ENCODE measurements at regions not wholly inside any gene's neighbourhood (a gene's known extent, or its start where the extent isn't known, plus 50 kb on each side); places are given as distances from the start of the nearest gene placed in this dataset.

GRCh38 chr4:36532670-36533379 lies 251.4 kb downstream of the DTHD1 start:
- H3K9ac ChIP-seq (ENCODE audit: low read length) = no peak overlapping the region
- Mint-ChIP-seq H3K27ac (no peak overlapping the region), H3K27me3 (no peaks in the 10 kb centered on the region), H3K4me3 (no peak overlapping the region), H3K4me1 (no peaks in the 10 kb centered on the region), H3K9me3 (ENCODE audit: insufficient read depth) (no peaks in the 10 kb centered on the region)
- H3K79me2 ChIP-seq (ENCODE audit: control insufficient read depth, insufficient read depth, low read length) = no peaks in the 10 kb centered on the region
- H2AFZ ChIP-seq (ENCODE audit: insufficient read depth, low read depth, low read length, poor library complexity, severe bottlenecking) = no peak overlapping the region
- no peak for ATAC-seq (ENCODE audit: low read depth)
- no peaks in the 10 kb centered on the region for H3K36me3 ChIP-seq (replicated peaks in 1 of 2; ENCODE audit: control extremely low read depth in 1 of 2, control insufficient read depth in 1 of 2, extremely low read depth in 1 of 2, insufficient read depth in 2 of 2, low read length in 1 of 2)
- no peak for DNase-seq
- H3K4me3 ChIP-seq (ENCODE audit: control extremely low read depth in 1 of 5, extremely low read depth in 1 of 5, insufficient read depth in 1 of 5, low read depth in 2 of 5, low read length in 4 of 5) = no peak overlapping the region
- no peak overlapping the region for H3K4me2 ChIP-seq (replicated peaks; ENCODE audit: low read depth, low read length, poor library complexity, severe bottlenecking)
- H3K27ac ChIP-seq (ENCODE audit: low read length in 2 of 2) = no peak overlapping the region
- H3K27me3 ChIP-seq (replicated peaks in 1 of 4; ENCODE audit: control extremely low read depth in 1 of 4, control insufficient read depth in 3 of 4, insufficient read depth in 4 of 4, low read length in 3 of 4) = no peaks in the 10 kb centered on the region
- H4K20me1 ChIP-seq (ENCODE audit: control insufficient read depth, insufficient read depth, low read length, poor library complexity, severe bottlenecking) = no peaks in the 10 kb centered on the region
- TF ChIP-seq CTCF (IDR thresholded peaks at IDR 0.05) (no peak), EZH2 (IDR thresholded peaks at IDR 0.05; ENCODE audit: borderline replicate concordance, insufficient read depth, low read depth, low read length, poor library complexity, severe bottlenecking) (no peak)
- peaks cover 0 to 16% (median 8%) of the 10 kb centered on the region in 3 donors for H3K9me3 ChIP-seq (ENCODE audit: control extremely low read depth in 1 of 3, control insufficient read depth in 2 of 3, insufficient read depth in 1 of 3, low read length in 2 of 3)
- intact Hi-C loops (cut with micrococcal nuclease) = no loop called here
- H3K4me1 ChIP-seq (ENCODE audit: control insufficient read depth in 2 of 2, insufficient read depth in 2 of 2, low read length in 2 of 2) = no peaks in the 10 kb centered on the region
- ChIA-PET POLR2A (no interaction called here), CTCF (no interaction called here)
- 55% methylated on average over 2 of the region's 4 CpGs for WGBS (ENCODE audit: insufficient coverage)

- Histone ChIP-seq H3K4me2 (replicated peaks; ENCODE audit: low read depth, low read length, poor library complexity, severe bottlenecking) (no peak overlapping the region), H3K36me3 (replicated peaks in 1 of 2; ENCODE audit: control extremely low read depth in 1 of 2, control insufficient read depth in 1 of 2, extremely low read depth in 1 of 2, insufficient read depth in 2 of 2, low read length in 1 of 2) (no peaks in the 10 kb centered on the region), H3K79me2 (ENCODE audit: control insufficient read depth, insufficient read depth, low read length) (no peaks in the 10 kb centered on the region), H3K27ac (ENCODE audit: low read length in 2 of 2) (no peak overlapping the region), H3K4me1 (ENCODE audit: control insufficient read depth in 2 of 2, insufficient read depth in 2 of 2, low read length in 2 of 2) (no peaks in the 10 kb centered on the region), H3K9me3 (ENCODE audit: control extremely low read depth in 1 of 3, control insufficient read depth in 2 of 3, insufficient read depth in 1 of 3, low read length in 2 of 3) (peaks cover 0 to 8% (median 7%) of the 10 kb centered on the region in 3 donors), H3K4me3 (ENCODE audit: control extremely low read depth in 1 of 5, extremely low read depth in 1 of 5, insufficient read depth in 1 of 5, low read depth in 2 of 5, low read length in 4 of 5) (no peak overlapping the region), H2AFZ (ENCODE audit: insufficient read depth, low read depth, low read length, poor library complexity, severe bottlenecking) (no peak overlapping the region), H3K9ac (ENCODE audit: low read length) (no peak overlapping the region), H4K20me1 (ENCODE audit: control insufficient read depth, insufficient read depth, low read length, poor library complexity, severe bottlenecking) (no peaks in the 10 kb centered on the region), H3K27me3 (replicated peaks in 1 of 4; ENCODE audit: control extremely low read depth in 1 of 4, control insufficient read depth in 3 of 4, insufficient read depth in 4 of 4, low read length in 3 of 4) (no peaks in the 10 kb centered on the region)
- no peaks in the 10 kb centered on the region for H3K27me3 Mint-ChIP-seq
- no peak for TF ChIP-seq EZH2 (IDR thresholded peaks at IDR 0.05; ENCODE audit: borderline replicate concordance, insufficient read depth, low read depth, low read length, poor library complexity, severe bottlenecking)
- TF ChIP-seq CTCF (IDR thresholded peaks at IDR 0.05) = no peak
- WGBS (ENCODE audit: insufficient coverage) = 75% methylated on average over 1 of the region's 1 CpG
- intact Hi-C loops (cut with micrococcal nuclease) = no loop called here
- ChIA-PET CTCF (no interaction called here), POLR2A (no interaction called here)
- ATAC-seq (ENCODE audit: low read depth) (no peak), DNase-seq (no peak)
- H3K4me1 Mint-ChIP-seq = no peaks in the 10 kb centered on the region
- H3K9me3 Mint-ChIP-seq (ENCODE audit: insufficient read depth) = no peaks in the 10 kb centered on the region
- no peak overlapping the region for H3K4me3 Mint-ChIP-seq
- no peak overlapping the region for H3K27ac Mint-ChIP-seq
Measured at GRCh38 chr4:36533944-36534343, 252.5 kb downstream of the DTHD1 start.

Measured in B cell (primary cell).